Naive thymus-derived CD8-positive, alpha-beta T cell (primary cell): ENCODE measurements at regions not wholly inside any gene's neighbourhood (a gene's known extent, or its start where the extent isn't known, plus 50 kb on each side); places are given as distances from the start of the nearest gene placed in this dataset.

Experiments used
- ATAC-seq, 2 donors: fragments of 150-1000 bp; cut with Tn5 transposase in 1 of 2; sonication (Bioruptor Pico), chemical (Tn5 transposase) in 1 of 2; 1 replicate in 1 of 2; 2 replicates in 1 of 2; pipeline ENCODE4 v1.10.0; 2021; ENCODE audit warnings: mild to moderate bottlenecking in 2 of 2, moderate library complexity in 2 of 2
- POLR2A ChIA-PET: fragments of 350-600 bp; sonication (Branson Sonifier 250); formaldehyde crosslinking; loops from one replicate; lab custom pipeline; 2021; ENCODE audit warnings: antibody characterized with exemption; lab: Charles Lee
- DNase-seq, 10 donors: peaks; one replicate each; pipeline versions ENCODE4 v3.0.0 to v3.0.0-alpha.2; 2020 to 2022
- H3K27ac Mint-ChIP-seq, 10 donors: one replicate each; pipeline ENCODE4 v1.8.0; 2020 to 2022; ENCODE audit warnings: mild to moderate bottlenecking in 10 of 10, mixed read lengths in 10 of 10, moderate library complexity in 4 of 10, inconsistent platforms in 1 of 10
- H3K27me3 Mint-ChIP-seq, 5 donors: one replicate each; pipeline ENCODE4 v1.8.0; 2021 to 2022; ENCODE audit warnings: mixed read lengths in 5 of 5
- H3K36me3 Mint-ChIP-seq, 3 donors: one replicate each; pipeline ENCODE4 v1.8.0; 2020 to 2022; ENCODE audit warnings: mixed read lengths in 3 of 3, mild to moderate bottlenecking in 2 of 3, inconsistent platforms in 1 of 3
- H3K4me1 Mint-ChIP-seq, 4 donors: one replicate each; pipeline ENCODE4 v1.8.0; 2021 to 2022; ENCODE audit warnings: mixed read lengths in 4 of 4
- H3K4me3 Mint-ChIP-seq, 10 donors: one replicate each; pipeline ENCODE4 v1.8.0; 2020 to 2022; ENCODE audit warnings: mild to moderate bottlenecking in 10 of 10, mixed read lengths in 10 of 10, moderate library complexity in 6 of 10, inconsistent platforms in 1 of 10
- H3K9me3 Mint-ChIP-seq, 9 donors: one replicate each; pipeline ENCODE4 v1.8.0; 2020 to 2022; ENCODE audit warnings: mixed read lengths in 9 of 9, mild to moderate bottlenecking in 3 of 9, inconsistent platforms in 1 of 9, moderate library complexity in 1 of 9

DNA sequence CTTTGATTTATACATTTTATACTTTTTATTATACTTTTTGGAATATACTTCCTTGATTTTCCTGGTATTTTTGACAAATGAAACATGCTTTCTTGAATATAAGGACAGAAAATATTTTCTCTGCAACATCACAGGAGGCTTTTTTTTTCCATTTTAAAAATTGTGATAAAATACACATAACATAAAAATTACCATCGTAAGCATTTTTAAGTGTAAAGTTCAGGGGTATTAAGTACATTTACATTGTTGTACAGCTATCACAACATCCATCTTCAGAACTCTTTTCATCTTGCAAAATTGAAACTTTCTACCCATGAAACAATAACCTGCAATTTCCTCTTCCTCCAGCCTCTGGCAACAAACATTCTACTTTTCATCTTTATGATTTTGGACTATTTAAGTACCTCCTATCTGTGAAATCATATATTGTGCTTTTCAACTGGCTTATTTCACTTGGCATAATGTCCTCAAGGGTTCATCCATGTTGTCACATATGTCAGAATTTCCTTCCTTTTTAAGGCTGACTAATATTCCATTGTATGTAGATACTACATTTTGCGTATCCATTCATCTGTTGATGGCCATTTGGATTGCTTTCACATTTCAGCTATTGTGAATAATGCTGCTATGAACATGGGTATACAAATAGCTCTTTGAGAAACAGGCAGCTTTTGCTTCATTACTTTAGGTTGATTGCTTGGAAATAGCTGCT lies 412.6 kb downstream of the RAPGEF2 start:
- no peak for DNase-seq
- POLR2A ChIA-PET: no interaction called here
- peaks cover 0 to 4% (median 0%) of the 10 kb centered on the region in 3 donors for H3K36me3 Mint-ChIP-seq
- peaks cover 0 to 9% (median 0%) of the 10 kb centered on the region in 9 donors for H3K9me3 Mint-ChIP-seq
- no peak for ATAC-seq
- H3K27me3 Mint-ChIP-seq: peaks cover 0 to 9% (median 3%) of the 10 kb centered on the region in 5 donors
- no peak overlapping the region for H3K27ac Mint-ChIP-seq
- no peaks in the 10 kb centered on the region for H3K4me1 Mint-ChIP-seq
- no peak overlapping the region for H3K4me3 Mint-ChIP-seq

DNA sequence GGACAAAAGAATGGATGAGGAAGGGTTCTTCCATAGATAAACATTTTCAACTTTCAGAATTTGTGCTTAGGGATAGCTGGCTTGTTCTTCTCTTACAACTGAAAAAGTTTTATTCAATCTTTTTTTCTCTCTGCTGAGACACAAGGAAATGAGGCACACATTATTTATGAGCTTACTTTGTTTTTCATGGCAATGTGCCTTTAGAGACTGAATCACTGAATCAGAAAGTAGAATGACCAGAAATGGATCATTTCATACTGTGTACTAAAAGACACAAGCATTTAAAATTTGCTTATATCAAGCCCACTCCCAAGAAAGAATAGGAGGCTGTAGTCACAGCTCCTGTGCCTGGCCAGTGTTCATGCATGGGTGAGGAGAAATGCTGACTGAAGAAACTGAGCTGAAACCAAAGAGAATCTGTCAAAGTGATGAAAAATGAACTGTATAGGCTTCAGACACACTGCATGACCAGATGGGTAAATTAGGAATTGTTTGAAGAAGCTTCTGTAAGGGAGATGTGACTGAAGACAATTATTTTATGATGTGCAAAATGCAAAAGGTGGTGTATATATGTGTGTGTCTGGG lies 413.8 kb downstream of the RAPGEF2 start:
- H3K9me3 Mint-ChIP-seq: peaks cover 0 to 9% (median 0%) of the 10 kb centered on the region in 9 donors
- POLR2A ChIA-PET: no interaction called here
- H3K4me1 Mint-ChIP-seq: no peaks in the 10 kb centered on the region
- no peak overlapping the region for H3K27ac Mint-ChIP-seq
- no peak for DNase-seq
- no peak overlapping the region for H3K4me3 Mint-ChIP-seq
- peaks cover 0 to 9% (median 3%) of the 10 kb centered on the region in 5 donors for H3K27me3 Mint-ChIP-seq
- ATAC-seq: no peak
- H3K36me3 Mint-ChIP-seq: peaks cover 0 to 4% (median 0%) of the 10 kb centered on the region in 3 donors

DNA sequence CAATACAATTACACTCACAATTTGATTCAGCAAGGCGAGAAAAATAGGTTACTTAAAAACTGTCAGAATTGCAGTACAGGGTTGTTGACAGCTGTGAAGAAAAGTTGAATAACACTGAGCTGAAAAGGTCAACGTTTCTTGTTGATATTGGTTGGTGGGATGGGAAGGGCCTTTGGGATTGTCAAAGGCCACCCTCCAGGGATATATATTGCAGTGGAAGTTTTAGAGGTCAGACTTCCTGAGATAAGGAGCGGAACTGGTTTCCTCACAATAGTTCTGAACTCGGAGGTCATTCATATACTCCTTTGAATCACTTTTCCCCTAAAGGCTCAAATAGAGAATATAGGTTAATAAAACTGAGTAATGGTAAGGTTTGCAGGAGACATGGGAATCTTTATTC lies 417.2 kb downstream of the RAPGEF2 start:
- H3K4me3 Mint-ChIP-seq: no peak overlapping the region
- peaks cover 0 to 9% (median 3%) of the 10 kb centered on the region in 5 donors for H3K27me3 Mint-ChIP-seq
- H3K36me3 Mint-ChIP-seq: peaks cover 0 to under 1% (median 0%) of the 10 kb centered on the region in 3 donors
- ATAC-seq: no peak
- DNase-seq: no peak
- no peaks in the 10 kb centered on the region for H3K4me1 Mint-ChIP-seq
- H3K27ac Mint-ChIP-seq: no peak overlapping the region
- POLR2A ChIA-PET: no interaction called here
- peaks cover 0 to 9% (median 2%) of the 10 kb centered on the region in 9 donors for H3K9me3 Mint-ChIP-seq

DNA sequence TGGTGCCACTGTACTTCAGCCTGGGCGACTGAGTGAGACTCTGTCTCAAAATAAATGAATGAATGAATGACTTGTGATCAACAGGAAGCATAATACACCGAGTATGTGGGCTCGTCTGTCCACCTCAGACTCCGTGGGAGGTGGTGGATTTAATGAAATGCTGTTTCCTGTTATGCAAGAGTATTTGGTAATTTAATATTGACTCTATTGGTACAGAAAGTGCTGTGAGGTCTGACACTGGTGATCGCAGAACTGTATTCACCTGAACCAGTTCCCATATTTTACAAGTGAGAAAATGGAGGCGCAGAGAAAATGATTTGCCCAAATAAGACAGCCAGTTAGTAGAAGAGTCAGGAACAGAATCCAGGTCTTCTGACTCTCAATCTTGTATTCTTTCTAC lies 423.3 kb downstream of the RAPGEF2 start:
- H3K36me3 Mint-ChIP-seq: no peaks in the 10 kb centered on the region
- H3K27me3 Mint-ChIP-seq: no peaks in the 10 kb centered on the region
- POLR2A ChIA-PET: no interaction called here
- H3K4me1 Mint-ChIP-seq: no peaks in the 10 kb centered on the region
- no peak for ATAC-seq
- no peak overlapping the region for H3K27ac Mint-ChIP-seq
- H3K9me3 Mint-ChIP-seq: peaks cover 6 to 27% (median 10%) of the 10 kb centered on the region in 9 donors
- H3K4me3 Mint-ChIP-seq: no peak overlapping the region
- no peak for DNase-seq

- H3K27ac Mint-ChIP-seq: no peak overlapping the region
- H3K36me3 Mint-ChIP-seq: peaks cover 0 to 19% (median 2%) of the 10 kb centered on the region in 3 donors
- no peak overlapping the region for H3K4me3 Mint-ChIP-seq
- POLR2A ChIA-PET: no interaction called here
- peaks cover 0 to 11% (median 2%) of the 10 kb centered on the region in 5 donors for H3K27me3 Mint-ChIP-seq
- DNase-seq: no peak
- no peaks in the 10 kb centered on the region for H3K4me1 Mint-ChIP-seq
- no peak for ATAC-seq
- H3K9me3 Mint-ChIP-seq: peaks cover 11 to 42% (median 18%) of the 10 kb centered on the region in 9 donors
Observed at GRCh38 chr4:159534655-159535054, 431.8 kb downstream of the RAPGEF2 start.

DNA sequence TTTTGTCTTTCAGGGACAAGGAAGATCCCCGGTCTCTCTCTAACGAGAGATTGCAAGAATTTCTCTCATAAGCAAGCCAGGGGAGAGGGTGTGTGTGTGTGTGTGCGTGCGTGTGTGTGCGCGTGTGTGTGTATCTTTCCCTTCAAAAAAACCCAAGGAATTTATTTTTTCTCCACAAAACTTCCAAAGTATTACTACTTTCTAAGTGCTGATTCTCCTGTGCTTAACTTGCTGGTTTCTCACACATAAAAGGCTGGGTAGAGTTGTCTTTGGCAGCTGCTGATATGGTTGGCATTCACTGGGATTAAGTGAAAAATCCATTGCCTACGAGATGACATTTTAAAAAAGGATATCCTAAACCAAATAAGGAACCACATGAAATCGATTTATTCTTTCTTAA lies 435.7 kb downstream of the RAPGEF2 start:
- Mint-ChIP-seq H3K27ac (no peak overlapping the region), H3K4me1 (no peaks in the 10 kb centered on the region)

GRCh38 chr4:159540038-159540437 lies 437.2 kb downstream of the RAPGEF2 start:
- no peak for ATAC-seq
- POLR2A ChIA-PET: no interaction called here
- Mint-ChIP-seq H3K9me3 (peaks cover 7 to 21% (median 15%) of the 10 kb centered on the region in 9 donors), H3K4me1 (no peaks in the 10 kb centered on the region), H3K27ac (no peak overlapping the region), H3K27me3 (peaks cover 0 to 11% (median 2%) of the 10 kb centered on the region in 5 donors), H3K4me3 (no peak overlapping the region), H3K36me3 (peaks cover 0 to 14% (median 2%) of the 10 kb centered on the region in 3 donors)
- no peak for DNase-seq

More for the DNA sequence above, 435.7 kb downstream of the RAPGEF2 start:
- Mint-ChIP-seq H3K4me3 (no peak overlapping the region), H3K36me3 (peaks cover 0 to 19% (median 2%) of the 10 kb centered on the region in 3 donors), H3K27me3 (peaks cover 0 to 11% (median 2%) of the 10 kb centered on the region in 5 donors), H3K9me3 (peaks cover 9 to 26% (median 17%) of the 10 kb centered on the region in 9 donors)
- POLR2A ChIA-PET: no interaction called here
- DNase-seq: no peak
- ATAC-seq: no peak

GRCh38 chr4:159540501-159540900 lies 437.6 kb downstream of the RAPGEF2 start:
- DNase-seq (no peak), ATAC-seq (no peak)
- Mint-ChIP-seq H3K27ac (no peak overlapping the region), H3K4me3 (no peak overlapping the region), H3K4me1 (no peaks in the 10 kb centered on the region), H3K9me3 (peaks cover 7 to 18% (median 15%) of the 10 kb centered on the region in 9 donors), H3K36me3 (peaks cover 0 to 14% (median 2%) of the 10 kb centered on the region in 3 donors), H3K27me3 (peaks cover 0 to 11% (median 2%) of the 10 kb centered on the region in 5 donors)
- POLR2A ChIA-PET: no interaction called here

DNA sequence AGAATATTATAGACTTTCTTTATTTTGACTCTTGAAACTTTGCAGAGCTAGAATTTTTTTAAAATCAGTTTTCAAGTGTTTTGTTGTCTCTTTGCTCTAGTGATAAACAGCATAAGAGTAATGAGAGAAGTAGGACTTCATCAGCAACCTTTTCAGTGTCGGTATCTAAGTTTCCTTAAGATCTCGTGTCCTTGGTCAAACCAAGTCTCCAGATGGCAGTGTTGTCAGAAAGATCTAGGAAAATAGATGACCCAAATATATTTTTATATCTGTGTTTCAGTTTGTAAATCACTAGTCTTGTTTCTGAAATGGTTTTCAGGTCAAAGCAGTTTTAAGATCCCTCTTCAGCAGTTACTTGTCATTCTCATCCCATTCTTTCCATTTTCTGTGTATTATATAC lies 438.3 kb downstream of the RAPGEF2 start:
- H3K4me1 Mint-ChIP-seq: no peaks in the 10 kb centered on the region
- DNase-seq (no peak), ATAC-seq (no peak)
- peaks cover 0 to 12% (median under 1%) of the 10 kb centered on the region in 3 donors for H3K36me3 Mint-ChIP-seq
- no peak overlapping the region for H3K4me3 Mint-ChIP-seq
- POLR2A ChIA-PET: no interaction called here
- no peak overlapping the region for H3K27ac Mint-ChIP-seq
- H3K27me3 Mint-ChIP-seq: peaks cover 0 to 8% (median 2%) of the 10 kb centered on the region in 5 donors
- peaks cover 6 to 14% (median 10%) of the 10 kb centered on the region in 9 donors for H3K9me3 Mint-ChIP-seq

DNA sequence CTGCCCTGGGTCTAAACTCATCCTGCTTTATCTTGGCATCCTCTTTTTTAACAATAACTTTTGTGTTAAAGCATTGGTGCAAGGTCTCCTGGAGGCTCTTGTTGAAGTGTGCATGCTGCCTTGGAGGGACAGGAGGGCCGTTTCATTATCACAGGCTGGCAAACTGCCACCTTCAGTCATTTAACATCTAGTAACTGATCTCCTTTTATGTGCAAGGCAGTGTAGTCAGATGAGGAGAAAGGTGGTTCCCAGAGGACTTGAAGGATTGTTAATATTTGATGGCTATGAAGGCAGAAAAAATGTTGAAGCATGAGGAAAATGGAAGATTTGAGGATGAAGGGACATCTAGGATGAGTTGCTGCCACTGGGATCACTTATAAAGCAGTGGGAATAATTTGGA lies 439.4 kb downstream of the RAPGEF2 start:
- Mint-ChIP-seq H3K4me3 (no peak overlapping the region), H3K27ac (no peak overlapping the region), H3K9me3 (peaks cover 0 to 4% (median 0%) of the 10 kb centered on the region in 9 donors), H3K36me3 (peaks cover 0 to under 1% (median 0%) of the 10 kb centered on the region in 3 donors), H3K27me3 (peaks cover 0 to 4% (median 0%) of the 10 kb centered on the region in 5 donors), H3K4me1 (no peaks in the 10 kb centered on the region)
- ATAC-seq: no peak
- DNase-seq: no peak
- POLR2A ChIA-PET: no interaction called here

DNA sequence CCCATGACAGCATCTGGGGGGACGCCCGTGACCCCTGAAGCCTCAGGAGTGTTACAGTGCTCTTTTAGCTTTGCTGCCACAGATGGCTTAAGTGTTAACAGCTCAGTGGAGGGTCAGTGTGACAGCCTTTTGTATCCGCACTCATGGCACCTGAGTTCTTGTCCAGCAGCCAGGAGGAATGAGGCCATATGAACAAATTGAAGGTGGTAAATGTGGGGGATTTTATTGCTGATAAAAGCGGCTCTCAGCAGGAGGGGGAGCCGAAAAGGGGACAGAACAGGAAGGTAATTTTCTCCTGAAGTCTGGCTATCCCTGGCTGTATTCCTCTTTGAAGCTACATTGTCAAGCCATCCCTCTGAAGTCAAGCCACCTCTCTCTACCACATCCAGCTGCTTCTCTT lies 441.0 kb downstream of the RAPGEF2 start:
- Mint-ChIP-seq H3K4me1 (no peaks in the 10 kb centered on the region), H3K27ac (no peak overlapping the region), H3K27me3 (peaks cover 0 to 8% (median 0%) of the 10 kb centered on the region in 5 donors), H3K4me3 (no peak overlapping the region), H3K36me3 (no peaks in the 10 kb centered on the region), H3K9me3 (no peaks in the 10 kb centered on the region)
- ATAC-seq (no peak), DNase-seq (no peak)
- POLR2A ChIA-PET: no interaction called here

- no peaks in the 10 kb centered on the region for H3K9me3 Mint-ChIP-seq
- POLR2A ChIA-PET: no interaction called here
- ATAC-seq (no peak), DNase-seq (no peak)
- H3K27me3 Mint-ChIP-seq: peaks cover 0 to 12% (median 0%) of the 10 kb centered on the region in 5 donors
- H3K4me3 Mint-ChIP-seq: no peak overlapping the region
- H3K27ac Mint-ChIP-seq: no peak overlapping the region
- H3K36me3 Mint-ChIP-seq: no peaks in the 10 kb centered on the region
- H3K4me1 Mint-ChIP-seq: no peaks in the 10 kb centered on the region
Observed at GRCh38 chr4:159545556-159545955, 442.7 kb downstream of the RAPGEF2 start.

- no peaks in the 10 kb centered on the region for H3K4me1 Mint-ChIP-seq
- POLR2A ChIA-PET: no interaction called here
- H3K27me3 Mint-ChIP-seq: peaks cover 0 to 12% (median 0%) of the 10 kb centered on the region in 5 donors
- ATAC-seq: no peak
- H3K36me3 Mint-ChIP-seq: no peaks in the 10 kb centered on the region
- H3K4me3 Mint-ChIP-seq: no peak overlapping the region
- DNase-seq: no peak
- no peak overlapping the region for H3K27ac Mint-ChIP-seq
- no peaks in the 10 kb centered on the region for H3K9me3 Mint-ChIP-seq
Observed at GRCh38 chr4:159547645-159548308, 444.9 kb downstream of the RAPGEF2 start.
